GM12875 (cell line): ENCODE measurements at regions not wholly inside any gene's neighbourhood (a gene's known extent, or its start where the extent isn't known, plus 50 kb on each side); places are given as distances from the start of the nearest gene placed in this dataset.

Experiments
- H3K4me3 ChIP-seq: one replicate; pipeline ENCODE4 v1.5.1; 2011; ENCODE audit warnings: low read depth, low read length, control low read depth
- CTCF ChIP-seq: IDR thresholded peaks from 2 replicates; pipeline ENCODE4 v1.5.1; 2011; ENCODE audit warnings: low read depth, mild to moderate bottlenecking, control low read depth, inconsistent platforms, low read length, moderate library complexity, borderline replicate concordance; ENCODE audit not compliant: insufficient read depth

DNA sequence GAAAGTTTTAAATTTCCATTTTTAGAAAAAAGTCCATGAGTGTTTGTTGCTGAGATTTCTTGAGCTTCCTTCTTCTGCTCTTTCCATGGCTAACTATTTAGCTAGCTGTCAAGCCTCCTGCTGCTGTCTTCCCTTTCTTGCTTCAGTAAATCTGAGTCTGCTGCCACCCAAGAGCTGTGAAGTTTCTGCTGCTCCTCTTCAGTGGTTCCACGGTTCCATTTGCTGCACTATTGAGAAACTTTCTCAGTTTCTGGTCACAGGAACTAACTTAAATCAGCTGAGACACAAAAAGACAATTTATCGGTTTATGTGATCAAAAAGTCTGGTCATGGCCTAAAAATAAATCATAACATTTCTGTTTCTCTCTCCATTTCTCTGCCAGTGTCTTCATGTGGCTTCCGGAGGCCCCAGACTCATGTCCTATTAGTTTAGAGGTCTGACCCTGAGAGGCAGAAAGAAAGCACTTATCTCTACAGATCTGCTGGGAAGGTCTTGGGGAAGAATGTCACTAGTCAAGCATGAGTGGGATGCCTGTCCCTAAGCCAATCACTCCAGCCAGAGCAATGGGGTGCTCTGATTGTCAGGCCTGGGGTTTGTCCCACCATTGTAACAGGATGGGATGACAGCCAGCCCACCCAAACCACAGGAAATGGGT is 73.0 kb upstream of the ARL4C start:
- no peak overlapping the region for H3K4me3 ChIP-seq
- TF ChIP-seq CTCF: no peak

DNA sequence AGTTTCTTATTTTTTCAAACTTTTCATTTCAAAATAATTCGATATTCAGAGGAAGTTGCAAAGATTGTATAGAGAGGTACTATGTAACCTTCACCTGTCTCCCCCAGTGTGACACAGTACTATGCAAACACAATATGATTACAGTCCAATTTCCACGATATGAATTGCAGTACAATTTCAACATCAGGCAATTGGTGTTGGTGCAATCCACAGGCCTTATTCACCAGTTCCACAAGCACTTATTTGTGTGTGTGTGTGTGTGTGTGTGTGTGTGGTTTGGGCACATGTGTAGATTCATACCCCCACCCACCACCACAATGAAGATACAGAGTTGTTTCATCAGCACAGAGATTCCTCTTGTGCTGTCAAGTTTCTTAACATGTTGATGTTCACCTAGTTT is 69.7 kb upstream of the ARL4C start:
- no peak for TF ChIP-seq CTCF
- no peak overlapping the region for H3K4me3 ChIP-seq

- H3K4me3 ChIP-seq: no peak overlapping the region
- no peak for TF ChIP-seq CTCF
Measured at GRCh38 chr2:234565842-234566619, 69.2 kb upstream of the ARL4C start.

DNA sequence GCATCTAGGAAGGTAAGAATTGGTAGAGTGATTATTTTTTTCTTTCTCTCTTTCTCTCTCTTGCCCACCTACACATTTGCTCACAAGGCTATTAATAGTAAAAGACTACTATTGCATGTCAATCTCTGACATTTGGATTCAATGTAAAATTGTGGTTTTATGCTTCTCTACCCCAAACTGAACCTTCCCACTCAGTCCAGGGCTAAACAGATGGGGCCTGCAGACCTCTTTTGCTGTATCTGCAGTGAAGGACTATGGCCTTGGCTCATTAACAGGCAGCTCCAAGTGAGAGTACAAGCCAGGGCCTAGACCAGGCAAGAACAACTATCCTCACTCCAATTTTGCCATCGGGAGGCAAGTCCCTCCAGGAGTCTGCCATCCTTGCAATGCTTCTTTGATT is 68.3 kb upstream of the ARL4C start:
- TF ChIP-seq CTCF: no peak
- H3K4me3 ChIP-seq: no peak overlapping the region

DNA sequence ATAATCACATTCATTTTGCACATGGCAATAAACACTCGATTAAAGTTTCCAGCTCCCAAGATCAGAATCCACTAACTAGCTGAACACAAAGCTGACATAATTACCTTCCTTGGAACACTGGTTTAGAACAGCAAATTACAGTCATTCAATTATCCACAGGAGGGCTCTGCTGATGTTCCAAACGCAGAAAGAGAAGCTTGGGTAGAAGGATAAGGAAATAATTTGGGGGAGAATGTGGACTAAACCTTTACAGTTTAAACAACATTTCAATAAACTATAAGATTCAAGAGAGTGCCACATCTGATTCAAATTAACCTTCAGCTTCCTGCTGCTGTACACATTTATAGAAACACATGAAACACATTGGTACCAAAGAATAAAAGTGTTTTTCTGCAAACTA is 67.8 kb upstream of the ARL4C start:
- H3K4me3 ChIP-seq: no peak overlapping the region
- TF ChIP-seq CTCF: no peak

DNA sequence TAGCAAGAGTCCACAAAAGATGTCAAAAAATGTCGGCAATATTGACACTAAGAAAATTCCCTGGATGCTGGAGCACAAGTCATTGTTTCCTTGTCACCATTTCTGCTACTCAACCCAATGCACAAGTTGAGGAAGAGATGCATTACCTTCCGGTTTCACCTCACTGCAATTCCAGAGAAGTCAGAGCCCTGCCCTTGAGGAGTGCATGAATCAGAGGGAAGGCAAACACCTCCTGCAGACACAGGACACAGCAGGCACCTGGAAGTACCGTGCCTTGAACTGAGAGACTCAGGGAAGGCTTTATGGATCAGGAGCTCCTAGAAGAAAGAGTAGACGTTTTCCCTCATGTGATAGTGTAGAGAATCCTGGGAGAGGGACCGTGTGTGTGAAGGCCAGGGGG is 62.7 kb upstream of the ARL4C start:
- no peak for TF ChIP-seq CTCF
- no peak overlapping the region for H3K4me3 ChIP-seq

DNA sequence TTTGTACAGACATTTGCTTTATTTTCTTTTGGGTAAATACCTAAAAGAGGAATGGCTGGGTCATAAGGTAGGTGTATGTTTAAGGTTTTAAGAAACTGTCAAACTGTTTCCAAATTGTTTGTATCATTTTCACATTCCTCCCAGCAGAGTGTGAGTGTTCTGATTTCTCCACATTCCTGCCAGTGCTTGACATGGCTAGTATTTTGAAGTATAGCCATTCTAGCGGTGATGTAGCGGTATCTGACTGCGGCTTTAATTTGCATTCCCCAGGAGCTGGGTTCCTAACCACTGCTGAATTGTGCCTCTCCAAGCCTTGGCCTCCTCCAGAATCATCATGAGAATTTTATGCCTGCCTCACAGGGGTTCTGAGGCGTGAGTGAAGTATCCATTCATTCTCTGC is 61.8 kb upstream of the ARL4C start:
- no peak for TF ChIP-seq CTCF
- no peak overlapping the region for H3K4me3 ChIP-seq
